ENCODE measurements at regions not wholly inside any gene's neighbourhood (a gene's known extent, or its start where the extent isn't known, plus 50 kb on each side); places are given as distances from the start of the nearest gene placed in this dataset.

DNA sequence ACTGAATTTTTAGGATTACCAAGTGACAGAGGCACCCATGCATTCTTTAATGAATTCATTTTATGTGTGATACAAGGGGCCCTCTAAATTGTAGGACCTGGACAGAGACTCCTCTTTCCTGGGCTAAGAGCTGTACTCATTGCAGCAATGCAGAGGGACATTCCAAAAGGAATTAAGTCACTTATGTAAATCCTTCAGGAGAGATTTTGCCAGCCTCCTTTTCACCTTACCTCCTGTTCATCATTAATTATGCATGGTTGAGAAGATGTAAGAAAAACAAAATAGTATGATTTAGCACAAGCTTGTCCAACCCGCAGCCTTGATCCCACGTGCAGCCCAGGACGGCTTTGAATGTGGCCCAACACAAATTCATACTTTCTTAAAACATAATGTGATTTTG, 84.5 kb upstream of the TANK start:
- FAIRE-seq, result no peak

DNA sequence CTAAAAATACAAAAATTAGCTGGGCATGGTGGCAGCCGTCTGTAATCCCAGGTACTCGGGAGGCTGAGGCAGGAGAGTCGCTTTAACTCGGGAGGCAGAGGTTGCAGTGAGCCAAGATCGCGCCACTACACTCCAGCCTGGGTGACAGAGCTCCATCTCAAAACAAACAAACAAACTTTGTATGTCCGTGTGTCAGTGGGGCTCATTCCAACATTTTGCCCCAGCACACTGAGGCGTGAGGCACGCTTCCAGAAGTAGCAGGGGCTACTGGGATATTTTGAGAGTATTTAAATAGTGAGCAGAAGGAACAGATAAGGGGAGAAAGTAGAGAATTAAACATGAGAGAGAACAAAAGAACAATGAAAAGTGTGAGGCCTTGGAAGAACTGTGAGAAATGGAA, 83.3 kb upstream of the TANK start:
- FAIRE-seq, result no peak

DNA sequence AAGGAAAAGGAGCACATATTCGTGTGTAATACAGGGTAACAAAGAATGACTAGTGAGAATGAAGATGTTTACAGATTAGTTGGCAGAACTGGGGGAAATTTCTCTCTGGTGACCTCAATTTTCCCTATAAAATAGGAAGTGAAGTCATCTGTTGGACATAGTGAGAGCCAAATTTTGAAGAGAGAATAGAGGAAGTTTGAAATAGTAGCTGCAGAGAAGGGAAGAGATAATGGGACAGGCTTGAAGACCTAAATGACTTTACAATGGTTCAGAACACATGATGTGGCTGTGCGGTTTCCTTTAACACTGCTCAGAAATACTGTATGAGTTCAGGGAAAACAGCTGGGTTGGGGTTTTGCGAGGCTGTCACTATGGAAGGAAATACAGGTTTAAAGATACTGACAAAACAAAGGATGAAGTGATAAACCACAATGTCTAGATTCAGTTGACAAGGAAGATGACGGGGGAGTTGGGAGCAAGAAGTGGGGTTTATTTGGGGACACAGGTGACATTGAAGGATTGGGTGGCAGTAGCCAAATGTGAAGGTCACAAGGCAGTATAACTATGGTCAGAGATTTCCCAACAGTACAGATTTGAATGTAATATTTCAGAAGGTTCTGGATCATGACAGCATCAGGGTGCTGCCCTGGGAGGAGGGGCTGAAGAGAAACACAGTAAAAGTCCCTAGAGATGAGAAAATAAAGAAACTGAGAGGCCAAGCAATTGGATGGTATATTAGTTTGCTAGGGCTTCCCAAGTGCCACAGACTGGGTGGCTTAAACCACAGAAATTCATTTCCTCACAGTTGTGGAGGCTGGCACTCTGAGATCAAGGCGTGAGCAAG, 82.6 kb upstream of the TANK start:
- FAIRE-seq, result no peak

DNA sequence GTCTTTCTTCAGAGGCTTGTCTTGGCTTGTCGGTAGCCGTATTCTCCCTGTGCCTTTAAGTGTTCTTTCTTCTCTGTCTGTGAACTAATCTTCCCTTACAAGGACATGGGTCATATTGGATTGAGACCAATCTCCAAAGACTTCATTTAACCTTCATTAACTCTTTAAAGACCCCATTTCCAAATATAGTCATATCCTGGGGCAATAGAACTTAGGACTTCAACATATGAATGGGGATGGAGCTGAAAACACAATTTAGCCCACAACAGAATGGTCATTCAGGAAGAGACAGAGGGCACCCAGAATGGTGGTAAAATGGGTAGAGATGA, 82.1 kb upstream of the TANK start:
- FAIRE-seq, result no peak

DNA sequence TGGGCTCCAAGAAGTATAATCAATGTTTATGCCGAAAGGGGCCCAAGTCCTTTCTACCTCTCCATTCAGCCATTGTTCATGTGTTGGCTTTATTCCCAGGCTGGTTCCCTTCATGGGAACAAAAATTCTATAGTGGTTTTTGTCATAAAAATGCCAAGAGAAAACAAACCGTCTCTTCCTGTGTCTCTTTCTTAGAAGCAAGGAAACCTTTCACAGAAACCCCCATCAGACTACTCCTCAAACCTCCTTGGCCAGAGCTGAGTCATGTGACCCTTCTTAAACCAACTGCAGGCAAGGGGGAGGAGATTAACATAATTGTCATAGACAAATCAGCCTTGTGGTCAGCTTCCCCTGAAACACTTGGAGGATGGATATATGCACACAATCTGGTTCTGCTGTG, 75.1 kb upstream of the TANK start:
- no peak for FAIRE-seq

DNA sequence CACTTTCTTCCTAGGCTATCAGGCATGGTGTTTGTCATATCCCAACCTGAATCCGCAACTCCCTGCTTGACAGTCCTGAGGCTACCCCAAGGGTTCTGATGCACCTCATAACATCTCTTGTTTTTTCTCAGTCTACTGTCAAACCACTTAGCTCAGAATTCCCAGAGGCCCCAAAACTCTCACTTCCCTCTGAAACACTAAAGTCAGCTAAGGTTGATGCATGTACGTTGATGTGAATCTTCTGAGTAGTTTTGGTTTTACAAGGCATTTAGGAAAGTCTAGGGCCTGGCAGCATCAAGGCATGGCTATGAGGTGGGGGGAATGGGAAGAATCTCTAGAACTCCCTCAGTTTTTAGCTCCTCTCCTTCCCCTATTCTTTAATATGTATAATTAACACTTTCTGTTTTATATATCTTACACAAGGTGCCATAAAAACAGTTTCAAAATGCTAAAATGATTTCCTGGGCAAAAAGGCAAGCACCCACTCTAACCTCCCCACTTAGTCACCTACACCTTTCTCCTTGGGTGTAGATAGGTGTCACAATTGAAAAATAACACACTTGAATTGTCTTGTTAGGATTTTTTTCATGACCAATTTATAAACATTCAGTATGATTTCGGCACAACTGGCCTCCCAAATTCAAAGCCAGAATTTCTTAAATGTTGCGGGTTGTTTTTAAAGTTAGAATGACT, 71.4 kb upstream of the TANK start:
- FAIRE-seq, result no peak

DNA sequence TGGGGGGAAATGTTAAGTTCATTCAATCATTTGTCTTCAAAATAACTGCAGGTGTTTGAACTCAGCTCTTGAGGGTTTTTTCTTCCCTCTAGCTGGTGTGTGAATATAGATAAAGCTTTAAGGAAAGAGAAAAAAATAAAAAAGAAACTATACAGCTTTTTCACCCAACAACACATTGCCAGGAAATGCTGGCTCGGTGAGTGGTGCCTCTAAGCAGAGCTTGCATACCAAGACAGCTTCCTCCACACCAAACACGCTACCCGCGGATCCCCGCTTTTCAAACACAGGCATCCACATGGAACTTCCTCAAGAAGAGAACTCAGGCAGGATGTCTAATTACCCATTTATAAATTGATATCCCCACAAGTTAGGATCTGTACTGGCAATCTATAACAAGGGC, 69.8 kb upstream of the TANK start:
- no peak for FAIRE-seq

DNA sequence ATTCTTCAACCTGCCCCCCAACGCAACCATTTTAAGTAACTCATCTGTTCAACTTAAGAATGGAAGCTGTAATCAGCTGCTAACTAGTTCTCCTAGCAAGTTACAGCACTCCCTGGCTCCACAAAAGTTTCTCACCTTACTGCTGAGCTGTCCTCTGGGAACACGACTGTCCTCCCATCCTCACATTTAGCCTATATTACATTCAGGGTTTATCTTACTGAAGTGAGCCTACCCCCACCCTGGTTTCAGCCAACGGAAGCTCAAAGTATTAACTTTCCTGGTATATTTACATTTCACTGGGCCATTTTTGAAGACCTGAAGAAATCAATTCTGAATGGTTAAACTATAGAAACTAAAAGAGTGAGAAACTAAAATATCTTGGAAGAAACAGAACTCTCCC, 64.9 kb upstream of the TANK start:
- FAIRE-seq, result no peak

DNA sequence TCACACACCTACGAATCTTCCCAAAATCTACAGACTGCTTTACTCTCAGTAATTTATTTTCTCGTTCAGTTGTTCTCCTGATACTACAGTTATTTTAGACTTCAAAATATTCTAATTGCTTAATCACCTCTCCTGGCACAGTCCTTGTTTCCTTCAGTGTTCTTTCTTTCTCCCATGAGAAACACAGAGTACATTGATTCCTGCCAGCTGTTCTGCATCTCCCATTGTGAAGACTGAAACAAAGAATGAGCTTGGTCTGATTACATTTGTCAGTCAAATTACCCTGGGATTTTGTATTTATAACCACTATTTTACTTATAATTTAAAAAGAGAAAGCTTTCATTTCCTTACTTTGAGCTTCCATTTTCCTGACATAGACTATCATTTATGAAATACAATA, 63.9 kb upstream of the TANK start:
- no peak for FAIRE-seq

DNA sequence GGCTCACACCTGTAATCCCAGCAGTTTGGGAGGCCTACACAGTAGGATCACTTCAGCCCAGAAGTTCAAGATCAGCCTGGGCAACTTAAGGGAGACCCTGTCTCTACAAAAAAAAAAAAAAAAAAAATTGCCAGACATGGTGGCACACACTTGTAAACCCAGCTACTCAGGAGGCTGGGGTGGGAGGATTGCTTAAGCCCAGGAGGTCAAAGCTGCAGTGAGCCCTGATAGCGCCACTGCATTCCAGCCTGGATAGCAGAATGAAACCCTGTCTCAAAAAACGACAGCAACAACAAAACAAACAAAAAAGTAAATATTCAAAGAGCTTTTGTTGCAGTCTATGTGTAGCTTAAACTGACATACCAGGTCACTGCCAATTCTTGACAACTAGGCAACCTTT, 63.1 kb upstream of the TANK start:
- FAIRE-seq, result no peak

DNA sequence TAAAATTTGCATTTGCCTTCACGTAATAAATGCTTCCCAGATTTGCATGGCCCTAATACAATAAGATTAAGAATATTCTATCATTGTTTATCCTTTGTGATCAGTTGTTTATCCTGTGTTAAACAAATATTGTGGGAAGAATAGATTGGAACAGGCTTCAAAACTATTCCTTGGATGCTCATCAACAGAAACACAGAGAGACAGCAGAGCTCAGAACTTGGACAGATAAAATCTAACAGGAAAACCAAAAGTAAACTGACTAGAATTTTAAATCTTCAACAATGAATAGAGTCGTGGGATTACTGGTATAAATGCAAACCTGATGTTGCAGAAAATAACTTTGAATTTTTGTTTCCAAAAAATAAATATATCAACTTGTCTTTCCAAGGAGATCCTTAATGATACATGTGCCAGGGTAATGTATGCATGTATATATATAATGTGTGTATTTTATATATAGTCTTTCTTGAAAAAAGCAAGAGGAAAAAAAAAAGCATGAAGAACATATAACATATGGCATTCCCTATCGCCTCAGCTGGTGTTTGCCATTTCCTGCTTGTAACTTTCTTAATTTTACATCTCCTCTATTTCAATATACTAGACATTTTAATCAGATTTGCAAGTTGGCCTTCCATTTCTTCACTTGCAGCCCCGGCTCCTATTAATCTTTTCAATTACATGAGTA, 59.9 kb upstream of the TANK start:
- FAIRE-seq, result no peak

DNA sequence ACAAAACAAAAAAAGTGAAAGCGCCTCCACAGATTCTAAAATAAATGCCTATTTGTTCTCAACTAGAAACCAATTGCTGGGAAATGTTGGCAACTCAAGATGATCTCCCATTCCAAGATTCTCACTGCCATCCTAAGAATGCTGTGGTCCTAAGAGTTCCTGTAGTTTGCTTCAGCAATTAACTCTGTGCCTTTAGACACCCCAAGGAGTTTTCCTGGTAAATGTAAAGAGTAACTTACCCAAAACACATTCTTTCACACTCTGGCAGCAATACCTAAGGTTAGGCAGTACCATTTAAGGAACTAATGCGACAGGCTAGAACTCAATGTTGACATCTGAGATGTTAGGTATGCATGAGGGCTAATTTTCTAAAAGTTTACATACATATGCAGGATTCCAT, 58.8 kb upstream of the TANK start:
- FAIRE-seq, result no peak

DNA sequence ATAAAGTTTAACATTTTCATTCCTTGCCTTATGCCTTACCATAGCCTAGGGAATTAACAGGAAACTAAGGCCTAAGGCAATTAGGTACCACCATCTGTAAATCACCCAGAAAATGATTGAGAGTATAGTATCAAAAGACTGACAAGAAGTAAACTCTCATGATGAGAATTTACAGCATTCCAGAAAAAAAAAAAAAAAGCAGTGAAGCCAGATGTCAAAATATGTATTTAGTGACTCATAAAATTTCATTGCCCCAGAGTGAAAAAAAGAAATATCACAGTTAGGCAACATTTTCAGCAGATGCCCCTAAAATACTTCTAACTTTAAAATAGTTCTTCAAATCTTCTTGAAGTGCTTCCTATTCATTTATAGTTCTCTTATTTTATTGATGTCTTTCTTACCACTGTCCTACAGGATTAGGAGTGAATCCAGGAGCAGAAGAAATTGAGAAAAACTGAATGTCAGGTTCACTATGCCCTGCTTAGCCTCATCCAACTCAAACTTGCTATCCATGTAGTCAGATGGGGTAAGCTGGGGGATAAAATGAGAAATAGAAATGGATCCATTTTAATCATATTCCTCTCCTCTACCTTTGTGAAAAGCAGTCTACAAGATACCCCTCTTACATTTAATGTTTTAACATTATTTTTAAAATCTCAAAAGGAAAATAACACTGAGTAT, 57.3 kb upstream of the TANK start:
- FAIRE-seq, result no peak

DNA sequence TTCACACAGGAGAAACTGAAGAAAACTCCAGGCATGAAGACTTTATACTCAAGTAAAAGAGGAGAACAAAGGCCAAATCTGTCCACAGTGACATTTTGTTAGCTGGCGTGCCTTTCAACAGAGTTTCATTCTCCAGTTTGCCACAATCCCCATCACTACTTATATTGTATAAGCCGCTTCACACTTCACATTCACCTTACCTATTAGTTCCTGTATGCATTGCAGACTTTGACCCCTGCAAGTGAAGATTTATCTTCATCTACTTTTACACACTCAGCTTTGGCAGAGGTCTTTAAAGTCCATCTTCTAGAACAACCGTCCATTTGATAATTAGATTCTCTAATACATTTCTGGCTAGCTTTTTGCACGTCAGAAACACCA, 56.8 kb upstream of the TANK start:
- no peak for FAIRE-seq

DNA sequence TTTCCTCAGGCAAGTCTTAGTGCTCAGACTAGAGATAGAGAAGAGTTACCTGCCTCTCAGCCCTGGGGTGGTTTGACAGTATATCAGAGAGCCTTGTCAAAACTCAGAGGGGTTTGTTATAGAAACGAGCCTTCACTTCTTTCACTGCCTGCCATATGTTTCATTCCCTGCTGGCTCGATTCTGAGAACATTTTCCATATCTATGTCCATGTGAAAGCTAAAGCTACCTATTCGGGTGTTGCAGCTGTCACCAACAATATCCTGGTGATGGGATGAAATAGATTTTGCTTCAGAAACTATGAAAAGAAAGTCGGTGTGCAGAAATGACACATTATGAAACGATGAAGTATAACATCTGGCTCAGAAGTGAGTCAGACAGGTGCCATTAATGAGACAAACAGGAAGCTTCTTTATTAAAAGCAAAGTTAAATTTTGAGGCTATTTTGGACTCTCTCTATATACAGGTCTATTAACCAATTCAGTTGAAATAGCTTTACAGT, 56.1 kb upstream of the TANK start:
- FAIRE-seq, result no peak

DNA sequence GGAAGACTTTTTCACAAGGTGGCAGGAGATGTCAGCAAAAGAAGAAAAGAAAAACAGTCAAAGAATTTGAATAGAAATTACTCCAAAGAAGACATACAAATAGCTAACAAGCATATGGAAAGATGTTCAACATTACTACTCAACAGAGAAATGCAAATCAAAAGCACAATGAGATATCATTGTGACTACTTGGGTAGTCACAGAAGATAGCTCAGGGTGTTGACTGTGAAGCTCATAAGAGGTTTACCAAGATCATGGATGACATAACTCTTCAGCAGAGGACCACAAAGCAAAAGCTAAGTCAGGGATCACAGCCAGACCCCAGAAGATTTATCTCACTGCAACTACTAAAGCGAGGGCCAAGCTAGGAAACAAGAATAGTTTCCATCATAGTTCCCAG, 53.0 kb upstream of the TANK start:
- no peak for FAIRE-seq

Measured in colon (tissue), 2 donors.